ENCODE measurements at regions not wholly inside any gene's neighbourhood (a gene's known extent, or its start where the extent isn't known, plus 50 kb on each side); places are given as distances from the start of the nearest gene placed in this dataset.

GRCh38 chr5:105702323-105702722 is 1968.4 kb downstream of the EFNA5 start:
- TF ChIP-seq CTCF (IDR thresholded peaks at IDR 0.05) = no peak
- no peak for TF ChIP-seq POLR2AphosphoS5 (IDR thresholded peaks at IDR 0.05)
